ENCODE measurements at regions not wholly inside any gene's neighbourhood (a gene's known extent, or its start where the extent isn't known, plus 50 kb on each side); places are given as distances from the start of the nearest gene placed in this dataset.

DNA sequence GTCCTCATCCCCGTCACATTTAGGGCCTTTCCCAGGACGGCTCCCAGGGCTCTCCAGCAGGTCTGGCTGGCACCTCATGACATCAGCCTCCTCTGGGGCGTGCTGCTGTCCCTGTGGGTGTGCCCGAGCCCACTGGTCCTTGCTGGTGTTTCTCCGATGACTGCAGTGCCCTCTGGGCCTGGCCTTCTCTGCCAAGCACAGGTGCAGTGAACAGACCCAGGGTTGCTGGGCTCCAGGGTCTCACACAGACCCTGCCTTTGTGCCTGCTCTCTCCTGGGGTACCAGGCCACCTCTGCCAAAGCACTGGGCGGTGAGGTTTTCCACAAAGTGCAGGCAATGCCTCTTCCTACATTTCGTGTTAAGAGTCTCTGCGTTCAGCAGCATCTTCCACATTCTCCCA, 246.1 kb downstream of the ACKR3 start:
- no peaks in the 10 kb centered on the region for H3K4me1 ChIP-seq
- in situ Hi-C loops (cut with MboI; ENCODE audit: low pct_ligation_motif_present in 1 of 4, low pct_unique_long_range_greater_than_20kb in 1 of 4, low sequenced_read_pairs in 3 of 4), result no loop called here
- no peak for TF ChIP-seq POLR2AphosphoS5 (IDR thresholded peaks at IDR 0.05)
- TF ChIP-seq, protein P1, sequence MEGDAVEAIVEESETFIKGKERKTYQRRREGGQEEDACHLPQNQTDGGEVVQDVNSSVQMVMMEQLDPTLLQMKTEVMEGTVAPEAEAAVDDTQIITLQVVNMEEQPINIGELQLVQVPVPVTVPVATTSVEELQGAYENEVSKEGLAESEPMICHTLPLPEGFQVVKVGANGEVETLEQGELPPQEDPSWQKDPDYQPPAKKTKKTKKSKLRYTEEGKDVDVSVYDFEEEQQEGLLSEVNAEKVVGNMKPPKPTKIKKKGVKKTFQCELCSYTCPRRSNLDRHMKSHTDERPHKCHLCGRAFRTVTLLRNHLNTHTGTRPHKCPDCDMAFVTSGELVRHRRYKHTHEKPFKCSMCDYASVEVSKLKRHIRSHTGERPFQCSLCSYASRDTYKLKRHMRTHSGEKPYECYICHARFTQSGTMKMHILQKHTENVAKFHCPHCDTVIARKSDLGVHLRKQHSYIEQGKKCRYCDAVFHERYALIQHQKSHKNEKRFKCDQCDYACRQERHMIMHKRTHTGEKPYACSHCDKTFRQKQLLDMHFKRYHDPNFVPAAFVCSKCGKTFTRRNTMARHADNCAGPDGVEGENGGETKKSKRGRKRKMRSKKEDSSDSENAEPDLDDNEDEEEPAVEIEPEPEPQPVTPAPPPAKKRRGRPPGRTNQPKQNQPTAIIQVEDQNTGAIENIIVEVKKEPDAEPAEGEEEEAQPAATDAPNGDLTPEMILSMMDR (IDR thresholded peaks at IDR 0.05), result no peak
- no peak for TF ChIP-seq POLR2A (IDR thresholded peaks at IDR 0.05)
- TF ChIP-seq EP300 (IDR thresholded peaks at IDR 0.05; ENCODE audit: low read depth), result no peak
- no peaks in the 10 kb centered on the region for H3K27me3 ChIP-seq
- no peak for DNase-seq
- H3K4me3 ChIP-seq, result no peak overlapping the region
- 87 to 100% methylated on average over 1 to 8 of the region's 8 CpGs for WGBS, 2 donors (ENCODE audit: low coverage in 1 of 2)
- no peaks in the 10 kb centered on the region for H3K36me3 ChIP-seq
- no peaks in the 10 kb centered on the region for H3K9me3 ChIP-seq
- H3K27ac ChIP-seq, result no peak overlapping the region
- intact Hi-C loops (cut with DNase I; ENCODE audit: low total_unique reads), result no loop called here

DNA sequence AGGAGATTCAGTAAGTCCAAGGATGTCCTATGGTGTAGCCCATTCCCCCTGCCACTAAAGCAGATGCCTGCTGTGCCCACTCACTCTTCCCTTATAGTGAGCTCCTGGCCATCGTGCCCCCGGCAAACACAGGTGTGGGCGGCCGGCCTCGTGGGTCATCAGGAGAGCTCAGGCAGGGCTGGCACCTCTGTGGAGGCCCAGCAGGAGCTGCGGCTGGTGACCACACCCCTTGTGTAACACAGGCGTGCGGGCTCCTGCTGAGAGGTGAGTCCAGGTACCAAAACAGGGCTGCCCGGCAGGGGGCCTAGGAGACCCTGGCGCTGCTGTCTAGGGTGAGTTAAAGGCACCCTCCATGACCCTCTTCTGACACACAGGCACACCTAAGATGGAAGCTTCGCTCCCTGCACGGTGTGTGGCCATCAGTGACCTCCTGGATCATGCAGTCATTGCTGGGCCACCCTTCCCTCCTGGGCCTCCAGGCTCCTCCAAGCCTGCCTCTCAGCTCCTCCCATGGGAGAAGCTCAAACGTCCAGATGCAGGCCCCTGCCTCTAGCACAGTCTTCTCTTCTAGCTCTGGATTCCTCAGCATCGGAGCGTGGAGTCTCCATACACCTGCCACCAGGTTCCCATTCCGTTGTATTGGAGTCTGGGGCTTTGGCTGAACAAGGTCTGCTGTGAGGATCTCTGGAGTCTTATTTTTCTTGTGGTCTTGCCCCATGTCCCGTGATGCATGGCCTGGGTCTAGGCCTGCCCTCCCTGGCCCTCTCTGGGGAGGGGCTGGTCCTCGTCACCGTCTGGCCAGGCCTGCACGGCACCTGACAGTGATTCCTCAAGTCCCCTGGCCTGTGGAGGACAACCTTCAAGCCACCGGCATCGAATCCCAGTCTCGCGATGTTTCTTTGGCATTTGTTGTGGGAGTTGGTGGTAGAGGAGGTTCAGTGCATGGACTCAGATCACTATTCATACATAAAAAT, 246.9 kb downstream of the ACKR3 start:
- TF ChIP-seq POLR2AphosphoS5 (IDR thresholded peaks at IDR 0.05) (no peak), EP300 (IDR thresholded peaks at IDR 0.05; ENCODE audit: low read depth) (no peak), POLR2A (IDR thresholded peaks at IDR 0.05) (no peak)
- TF ChIP-seq, protein P1 (IDR thresholded peaks at IDR 0.05), result no peak
- no peak overlapping the region for H3K27ac ChIP-seq
- intact Hi-C loops (cut with DNase I; ENCODE audit: low total_unique reads) (no loop called here), in situ Hi-C loops (cut with MboI; ENCODE audit: low pct_ligation_motif_present in 1 of 4, low pct_unique_long_range_greater_than_20kb in 1 of 4, low sequenced_read_pairs in 3 of 4) (no loop called here)
- H3K36me3 ChIP-seq, result no peaks in the 10 kb centered on the region
- H3K27me3 ChIP-seq, result no peaks in the 10 kb centered on the region
- H3K4me3 ChIP-seq, result no peak overlapping the region
- no peak for DNase-seq
- WGBS, 2 donors (ENCODE audit: low coverage in 1 of 2), result 89 to 95% methylated on average over 4 to 24 of the region's 24 CpGs
- no peaks in the 10 kb centered on the region for H3K9me3 ChIP-seq
- H3K4me1 ChIP-seq, result no peaks in the 10 kb centered on the region

DNA sequence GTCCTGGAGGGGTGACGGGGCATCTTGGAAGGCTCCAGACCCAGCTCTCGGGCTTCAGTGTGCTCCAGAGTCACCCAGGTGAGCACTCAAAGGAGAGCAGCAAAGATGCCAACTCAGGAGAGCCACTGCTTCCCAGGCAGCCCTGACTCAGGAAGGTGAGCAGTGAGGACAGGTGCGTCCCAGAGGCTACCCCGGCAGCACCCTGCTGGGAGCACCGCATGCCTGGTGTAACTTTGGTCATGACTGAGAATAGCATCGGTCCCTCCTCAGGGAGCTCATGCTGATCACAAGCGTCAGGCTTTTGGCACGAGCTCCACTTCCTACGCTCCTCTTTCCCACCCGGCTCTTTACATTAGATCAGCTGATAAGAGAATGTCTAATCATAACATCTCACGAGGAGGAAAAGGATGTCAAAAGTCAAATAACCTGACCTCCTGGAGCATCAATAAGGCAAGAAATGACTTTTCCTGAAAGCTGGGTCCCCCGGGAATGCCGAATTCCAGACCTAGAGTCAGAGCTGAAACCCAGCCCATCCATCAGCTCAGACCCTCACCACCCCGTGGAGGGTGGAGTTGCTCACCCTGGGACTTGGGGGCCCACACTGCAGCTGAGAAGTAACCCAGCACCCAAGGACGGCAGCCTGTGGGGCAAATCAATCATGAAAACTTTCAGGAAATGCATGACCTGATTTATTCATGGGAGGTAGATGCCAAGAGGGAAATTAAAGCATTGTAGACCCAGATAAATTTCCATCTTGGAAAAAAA, 248.8 kb downstream of the ACKR3 start:
- Histone ChIP-seq H3K36me3 (no peaks in the 10 kb centered on the region), H3K4me1 (no peaks in the 10 kb centered on the region), H3K27me3 (no peaks in the 10 kb centered on the region), H3K27ac (no peak overlapping the region), H3K9me3 (no peaks in the 10 kb centered on the region), H3K4me3 (no peak overlapping the region)
- in situ Hi-C loops (cut with MboI; ENCODE audit: low pct_ligation_motif_present in 1 of 4, low pct_unique_long_range_greater_than_20kb in 1 of 4, low sequenced_read_pairs in 3 of 4), result no loop called here
- TF ChIP-seq, protein P1 (IDR thresholded peaks at IDR 0.05), result no peak
- no peak for TF ChIP-seq POLR2A (IDR thresholded peaks at IDR 0.05)
- DNase-seq, result no peak
- WGBS, 2 donors (ENCODE audit: low coverage in 1 of 2), result 62 to 70% methylated on average over 3 to 15 of the region's 15 CpGs
- intact Hi-C loops (cut with DNase I; ENCODE audit: low total_unique reads), result no loop called here

DNA sequence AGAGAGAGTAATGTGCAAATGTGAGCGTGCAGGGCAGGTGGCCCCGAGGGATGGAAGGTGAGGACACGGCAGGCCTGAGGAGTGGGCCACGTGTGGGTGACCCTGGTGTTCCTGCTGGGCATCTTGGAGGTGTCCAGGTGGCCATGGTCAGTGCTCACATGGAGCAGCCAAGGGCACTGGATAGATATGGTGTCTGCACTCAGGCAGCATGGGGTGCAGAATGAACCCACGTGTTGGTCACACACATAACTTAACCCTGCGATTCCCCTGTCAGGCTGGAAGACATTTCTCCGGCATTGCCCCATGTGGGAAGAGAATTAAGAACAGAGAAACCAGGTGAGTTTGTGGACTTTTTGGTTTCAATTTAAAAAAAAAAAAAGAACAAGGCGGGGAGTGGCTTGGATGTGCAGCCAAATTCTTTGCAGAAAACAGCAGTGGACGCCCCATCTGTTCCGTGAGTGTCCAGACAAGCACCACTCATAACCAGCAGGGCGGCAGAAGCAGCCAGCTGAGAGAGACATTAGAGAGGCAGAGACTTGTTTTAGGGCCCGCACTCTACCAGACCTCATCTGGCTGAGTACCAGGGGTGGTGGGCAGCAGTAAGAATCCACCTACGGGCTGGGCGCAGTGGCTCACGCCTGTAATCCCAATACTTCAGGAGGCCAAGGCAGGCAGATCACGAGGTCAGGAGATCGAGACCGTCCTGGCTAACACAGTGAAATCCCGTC, 249.8 kb downstream of the ACKR3 start:
- H3K27ac ChIP-seq, result no peak overlapping the region
- H3K4me3 ChIP-seq, result no peak overlapping the region
- no peaks in the 10 kb centered on the region for H3K9me3 ChIP-seq
- WGBS, 2 donors (ENCODE audit: low coverage in 1 of 2), result 88 to 94% methylated on average over 16 to 19 of the region's 19 CpGs
- H3K36me3 ChIP-seq, result no peaks in the 10 kb centered on the region
- in situ Hi-C loops (cut with MboI; ENCODE audit: low pct_ligation_motif_present in 1 of 4, low pct_unique_long_range_greater_than_20kb in 1 of 4, low sequenced_read_pairs in 3 of 4), result no loop called here
- no peaks in the 10 kb centered on the region for H3K27me3 ChIP-seq
- intact Hi-C loops (cut with DNase I; ENCODE audit: low total_unique reads), result no loop called here
- no peak for DNase-seq
- no peak for TF ChIP-seq POLR2A (IDR thresholded peaks at IDR 0.05)
- no peaks in the 10 kb centered on the region for H3K4me1 ChIP-seq
